Bronchial epithelial cell (primary cell): ENCODE measurements at regions not wholly inside any gene's neighbourhood (a gene's known extent, or its start where the extent isn't known, plus 50 kb on each side); places are given as distances from the start of the nearest gene placed in this dataset.
A peak's percentile ranks its signal among the peaks of the same experiment; 100 is the strongest.

Source experiments
- DNase-seq: peaks from one replicate; pipeline ENCODE4 v3.0.0-alpha.2; 2010; ENCODE audit warnings: low read depth
- FAIRE-seq: peaks from 2 replicates; lab custom pipeline; 2011; peaks lifted over from hg19 to GRCh38; lab: Jason Lieb, UNC
- H3K27me3 ChIP-seq: 2 replicates; pipeline ENCODE4 v1.5.1; 2011; ENCODE audit warnings: low read length; ENCODE audit not compliant: control insufficient read depth, insufficient read depth
- H3K36me3 ChIP-seq: 2 replicates; pipeline ENCODE4 v1.5.1; 2011; ENCODE audit warnings: low read length; ENCODE audit not compliant: control insufficient read depth, insufficient read depth
- H3K4me3 ChIP-seq: 2 replicates; pipeline ENCODE4 v1.5.1; 2011; ENCODE audit warnings: mild to moderate bottlenecking, low read depth, low read length, control low read depth
- CTCF ChIP-seq: IDR thresholded peaks from 2 replicates; pipeline ENCODE4 v1.5.1; 2011; ENCODE audit warnings: mild to moderate bottlenecking, moderate library complexity, low read length, control low read depth, inconsistent platforms; ENCODE audit not compliant: insufficient read depth, severe bottlenecking

- Histone ChIP-seq H3K36me3 (no peaks in the 10 kb centered on the region), H3K4me3 (no peak overlapping the region), H3K27me3 (no peaks in the 10 kb centered on the region)
- FAIRE-seq (no peak), DNase-seq (peak; percentile 73)
- TF ChIP-seq CTCF = no peak
Measured at GRCh38 chr4:14879683-14880082, 122.6 kb upstream of the CPEB2 start.

- DNase-seq (no peak), FAIRE-seq (no peak)
- no peak overlapping the region for H3K4me3 ChIP-seq
- TF ChIP-seq CTCF = no peak
- no peaks in the 10 kb centered on the region for H3K36me3 ChIP-seq
- H3K27me3 ChIP-seq = no peaks in the 10 kb centered on the region
Measured at GRCh38 chr4:14880805-14881204, 121.5 kb upstream of the CPEB2 start.

GRCh38 chr4:14883166-14883565 is 119.1 kb upstream of the CPEB2 start:
- no peaks in the 10 kb centered on the region for H3K36me3 ChIP-seq
- FAIRE-seq (no peak), DNase-seq (no peak)
- H3K4me3 ChIP-seq = no peak overlapping the region
- no peak for TF ChIP-seq CTCF
- H3K27me3 ChIP-seq = no peaks in the 10 kb centered on the region

- H3K27me3 ChIP-seq = no peaks in the 10 kb centered on the region
- FAIRE-seq = no peak
- TF ChIP-seq CTCF = no peak
- DNase-seq = no peak
- H3K4me3 ChIP-seq = no peak overlapping the region
- H3K36me3 ChIP-seq = no peaks in the 10 kb centered on the region
Measured at GRCh38 chr4:14883661-14884060, 118.6 kb upstream of the CPEB2 start.

GRCh38 chr4:14887842-14888433 is 114.3 kb upstream of the CPEB2 start:
- DNase-seq (no peak), FAIRE-seq (no peak)
- Histone ChIP-seq H3K4me3 (no peak overlapping the region), H3K27me3 (no peaks in the 10 kb centered on the region), H3K36me3 (no peaks in the 10 kb centered on the region)
- TF ChIP-seq CTCF = no peak
